Left kidney (tissue), 1 donor: ENCODE measurements at regions not wholly inside any gene's neighbourhood (a gene's known extent, or its start where the extent isn't known, plus 50 kb on each side); places are given as distances from the start of the nearest gene placed in this dataset.

Experiments used
- DNase-seq: peaks from one replicate; pipeline ENCODE4 v3.0.0-alpha.2; 2013

GRCh38 chr9:32334112-32334511 is 50.3 kb upstream of the ACO1 start:
- no peak for DNase-seq
